ENCODE measurements at regions not wholly inside any gene's neighbourhood (a gene's known extent, or its start where the extent isn't known, plus 50 kb on each side); places are given as distances from the start of the nearest gene placed in this dataset.

GRCh38 chr21:23160914-23161313 lies 2162.7 kb downstream of the NCAM2 start:
- no peak for ATAC-seq
- H3K27me3 Mint-ChIP-seq (ENCODE audit: low read depth) = no peaks in the 10 kb centered on the region
- H3K4me3 Mint-ChIP-seq = no peak overlapping the region
- H3K27ac Mint-ChIP-seq = no peak overlapping the region
- H3K4me1 Mint-ChIP-seq = peaks cover 7% of the 10 kb centered on the region; the same call in 1 of the 2 replicates
- ChIA-PET POLR2A (interaction anchor here (1.0 kb wide), 1 partner anchor 16 kb away, joined by 3 read pairs; no protein-coding TSS in a partner anchor), CTCF (interaction anchor here (0.5 kb wide), 1 partner anchor 241 kb away, joined by 4 read pairs; no protein-coding TSS in a partner anchor)
- H3K36me3 Mint-ChIP-seq = no peaks in the 10 kb centered on the region
- no peak for DNase-seq (ENCODE audit: low spot score)
- TF ChIP-seq ZNF317 (CRISPR knock-in tag; IDR thresholded peaks at IDR 0.05; ENCODE audit: borderline replicate concordance, low read depth) (no peak), PRDM15 (CRISPR knock-in tag; IDR thresholded peaks at IDR 0.05) (no peak), SMAD3 (CRISPR knock-in tag; IDR thresholded peaks at IDR 0.05; ENCODE audit: borderline replicate concordance) (no peak), USF2 (CRISPR knock-in tag; IDR thresholded peaks at IDR 0.05) (no peak), SMAD4 (CRISPR knock-in tag; IDR thresholded peaks at IDR 0.05) (no peak), ATF1 (CRISPR knock-in tag; IDR thresholded peaks at IDR 0.05) (no peak), SP1 (CRISPR knock-in tag; conservative IDR thresholded peaks at IDR 0.05) (no peak), TEAD1 (CRISPR knock-in tag; IDR thresholded peaks at IDR 0.05) (no peak), TCF7 (CRISPR knock-in tag; IDR thresholded peaks at IDR 0.05; ENCODE audit: low read depth) (no peak), E2F4 (CRISPR knock-in tag; IDR thresholded peaks at IDR 0.05; ENCODE audit: borderline replicate concordance, low read depth) (no peak), ZNF219 (CRISPR knock-in tag; IDR thresholded peaks at IDR 0.05; ENCODE audit: borderline replicate concordance) (no peak)
- no peaks in the 10 kb centered on the region for H3K9me3 Mint-ChIP-seq

- Mint-ChIP-seq H3K9me3 (no peaks in the 10 kb centered on the region), H3K27me3 (ENCODE audit: low read depth) (no peaks in the 10 kb centered on the region)
Measured at GRCh38 chr21:23162198-23162946, 2164.2 kb downstream of the NCAM2 start.

More at GRCh38 chr21:23162198-23162946, 2164.2 kb downstream of the NCAM2 start:
- Mint-ChIP-seq H3K27ac (0 out of 2 replicates have a peak overlapping the region, but pooled peaks have one; percentile 7), H3K4me3 (no peak overlapping the region), H3K36me3 (no peaks in the 10 kb centered on the region), H3K4me1 (peaks cover 7% of the 10 kb centered on the region; the same call in 1 of the 2 replicates)
- POLR2A ChIA-PET = no interaction called here
- ATAC-seq (no peak), DNase-seq (ENCODE audit: low spot score) (no peak)
- TF ChIP-seq PREB (CRISPR knock-in tag; IDR thresholded peaks at IDR 0.05; ENCODE audit: borderline replicate concordance) = no peak
- TF ChIP-seq IRF2 (CRISPR knock-in tag; IDR thresholded peaks at IDR 0.05; ENCODE audit: borderline replicate concordance, low read depth) = no peak
- TF ChIP-seq CTCF (IDR thresholded peaks at IDR 0.05) = no peak
- no peak for TF ChIP-seq RELA (CRISPR knock-in tag; IDR thresholded peaks at IDR 0.05; ENCODE audit: borderline replicate concordance)
- no peak for TF ChIP-seq ZBTB43 (CRISPR knock-in tag; IDR thresholded peaks at IDR 0.05)
- no peak for TF ChIP-seq RORB (CRISPR knock-in tag; IDR thresholded peaks at IDR 0.05)
- TF ChIP-seq KAT7 (CRISPR knock-in tag; IDR thresholded peaks at IDR 0.05; ENCODE audit: borderline replicate concordance) = no peak
- TF ChIP-seq ZNF232 (CRISPR knock-in tag; IDR thresholded peaks at IDR 0.05) = no peak
- CTCF ChIA-PET = no interaction called here

All from WTC11 (cell line).